Activated CD8-positive, alpha-beta T cell treated with anti-CD3 and anti-CD28 coated beads, Interleukin-2, amount 10 ng/mL, durations not matched to agents 7 days and 5 days (primary cell): ENCODE measurements at regions not wholly inside any gene's neighbourhood (a gene's known extent, or its start where the extent isn't known, plus 50 kb on each side); places are given as distances from the start of the nearest gene placed in this dataset.
"Not testable (repeated sequence)": the region's sequence is repeated elsewhere in the genome, so short reads cannot be mapped to it uniquely, and the experiment has no call there.

Experiments used
- ATAC-seq: fragments of 150-1000 bp; cut with Tn5 transposase; one replicate; pipeline ENCODE4 v1.10.0; 2021; ENCODE audit warnings: moderate library complexity
- CTCF ChIA-PET: fragments of 350-600 bp; sonication (Branson Sonifier 250); formaldehyde crosslinking; loops from one replicate; lab custom pipeline; 2021; ENCODE audit warnings: antibody characterized with exemption; lab: Charles Lee
- POLR2A ChIA-PET: fragments of 350-600 bp; sonication (Branson Sonifier 250); formaldehyde crosslinking; loops from one replicate; lab custom pipeline; 2021; ENCODE audit warnings: antibody characterized with exemption; lab: Charles Lee
- DNase-seq: peaks from one replicate; pipeline ENCODE4 v3.0.0-alpha.2; 2020
- H3K27ac Mint-ChIP-seq: one replicate; pipeline ENCODE4 v1.8.0; 2021; ENCODE audit warnings: mild to moderate bottlenecking, mixed read lengths
- H3K27me3 Mint-ChIP-seq: one replicate; pipeline ENCODE4 v1.8.0; 2021; ENCODE audit warnings: low read depth, mixed read lengths
- H3K36me3 Mint-ChIP-seq: one replicate; pipeline ENCODE4 v1.8.0; 2021; ENCODE audit warnings: low read depth, mixed read lengths
- H3K4me1 Mint-ChIP-seq: one replicate; pipeline ENCODE4 v1.8.0; 2021; ENCODE audit warnings: low read depth, mixed read lengths
- H3K4me3 Mint-ChIP-seq: one replicate; pipeline ENCODE4 v1.8.0; 2021; ENCODE audit warnings: mild to moderate bottlenecking, mixed read lengths
- H3K9me3 Mint-ChIP-seq: one replicate; pipeline ENCODE4 v1.8.0; 2022; ENCODE audit warnings: mixed read lengths; ENCODE audit not compliant: insufficient read depth

GRCh38 chr14:55912344-55912743, 205.9 kb upstream of the PELI2 start:
- H3K9me3 Mint-ChIP-seq = no peaks in the 10 kb centered on the region
- DNase-seq (no peak), ATAC-seq (no peak)
- H3K4me1 Mint-ChIP-seq = no peaks in the 10 kb centered on the region
- no peak overlapping the region for H3K27ac Mint-ChIP-seq
- no peak overlapping the region for H3K4me3 Mint-ChIP-seq
- H3K27me3 Mint-ChIP-seq = peaks cover 13% of the 10 kb centered on the region
- H3K36me3 Mint-ChIP-seq = no peaks in the 10 kb centered on the region
- ChIA-PET CTCF (interaction anchor here (1.3 kb wide), 1 partner anchor 475 kb away, joined by 3 read pairs; no protein-coding TSS in a partner anchor), POLR2A (no interaction called here)

- CTCF ChIA-PET = interaction anchor here (1.3 kb wide), 1 partner anchor 476 kb away, joined by 3 read pairs; no protein-coding TSS in a partner anchor
- H3K27ac Mint-ChIP-seq = no peak overlapping the region
- no peak overlapping the region for H3K4me3 Mint-ChIP-seq
- no peaks in the 10 kb centered on the region for H3K36me3 Mint-ChIP-seq
- DNase-seq (no peak), ATAC-seq (no peak)
- POLR2A ChIA-PET = no interaction called here
- no peaks in the 10 kb centered on the region for H3K4me1 Mint-ChIP-seq
- H3K9me3 Mint-ChIP-seq = no peaks in the 10 kb centered on the region
- peaks cover 13% of the 10 kb centered on the region for H3K27me3 Mint-ChIP-seq
Observed at GRCh38 chr14:55913324-55914025, 204.7 kb upstream of the PELI2 start.

GRCh38 chr14:55914771-55915170, 203.4 kb upstream of the PELI2 start:
- peaks cover 16% of the 10 kb centered on the region for H3K27me3 Mint-ChIP-seq
- H3K27ac Mint-ChIP-seq = no peak overlapping the region
- no peaks in the 10 kb centered on the region for H3K9me3 Mint-ChIP-seq
- H3K4me1 Mint-ChIP-seq = no peaks in the 10 kb centered on the region
- ATAC-seq (no peak), DNase-seq (no peak)
- CTCF ChIA-PET = no interaction called here
- H3K4me3 Mint-ChIP-seq = no peak overlapping the region
- POLR2A ChIA-PET = no interaction called here
- H3K36me3 Mint-ChIP-seq = no peaks in the 10 kb centered on the region

GRCh38 chr14:55915456-55915855, 202.8 kb upstream of the PELI2 start:
- H3K27ac Mint-ChIP-seq = no peak overlapping the region
- ATAC-seq = no peak
- CTCF ChIA-PET = no interaction called here

GRCh38 chr14:55919800-55920199, 198.4 kb upstream of the PELI2 start:
- not testable (repeated sequence) for ATAC-seq, H3K4me3 Mint-ChIP-seq

More at GRCh38 chr14:55915456-55915855, 202.8 kb upstream of the PELI2 start:
- no peak for DNase-seq
- POLR2A ChIA-PET = no interaction called here
- H3K4me3 Mint-ChIP-seq = no peak overlapping the region
- no peaks in the 10 kb centered on the region for H3K4me1 Mint-ChIP-seq
- H3K9me3 Mint-ChIP-seq = no peaks in the 10 kb centered on the region
- peaks cover 14% of the 10 kb centered on the region for H3K27me3 Mint-ChIP-seq
- H3K36me3 Mint-ChIP-seq = no peaks in the 10 kb centered on the region

GRCh38 chr14:55921511-55921910, 196.7 kb upstream of the PELI2 start:
- Mint-ChIP-seq H3K4me1 (no peaks in the 10 kb centered on the region), H3K27me3 (peaks cover 7% of the 10 kb centered on the region), H3K4me3 (no peak overlapping the region), H3K36me3 (no peaks in the 10 kb centered on the region), H3K9me3 (no peaks in the 10 kb centered on the region), H3K27ac (no peak overlapping the region)
- DNase-seq (no peak), ATAC-seq (no peak)
- ChIA-PET POLR2A (no interaction called here), CTCF (no interaction called here)

More at GRCh38 chr14:55919800-55920199, 198.4 kb upstream of the PELI2 start:
- POLR2A ChIA-PET, H3K9me3 Mint-ChIP-seq, DNase-seq, H3K27ac Mint-ChIP-seq, CTCF ChIA-PET, H3K36me3 Mint-ChIP-seq, H3K4me1 Mint-ChIP-seq: not testable (repeated sequence)
- peaks cover 11% of the 10 kb centered on the region for H3K27me3 Mint-ChIP-seq

DNA sequence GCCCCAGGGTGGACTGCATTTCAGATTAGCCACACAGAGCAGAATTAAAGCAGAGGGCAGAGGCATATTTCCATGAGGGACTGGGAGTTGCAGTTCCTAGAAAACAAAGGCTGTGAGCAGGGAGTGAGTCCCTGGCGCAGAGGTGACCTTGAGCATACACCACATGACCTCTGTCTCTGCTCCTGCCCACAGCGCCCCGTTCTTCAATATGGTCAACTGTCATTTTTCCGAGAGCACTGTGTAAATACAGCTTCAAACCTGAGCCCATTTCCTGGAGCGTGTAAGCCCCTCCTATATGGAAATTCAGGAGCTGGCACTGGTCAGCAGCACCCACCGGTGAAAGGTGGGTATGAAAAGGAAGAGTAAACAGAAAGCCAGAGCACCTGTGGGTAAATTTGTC, 192.2 kb upstream of the PELI2 start:
- ATAC-seq (no peak), DNase-seq (no peak)
- Mint-ChIP-seq H3K27ac (no peak overlapping the region), H3K27me3 (peaks cover 8% of the 10 kb centered on the region), H3K9me3 (no peaks in the 10 kb centered on the region), H3K4me1 (no peaks in the 10 kb centered on the region), H3K36me3 (no peaks in the 10 kb centered on the region), H3K4me3 (no peak overlapping the region)
- POLR2A ChIA-PET = no interaction called here
- CTCF ChIA-PET = no interaction called here

GRCh38 chr14:55927028-55927427, 191.2 kb upstream of the PELI2 start:
- POLR2A ChIA-PET = no interaction called here
- Mint-ChIP-seq H3K9me3 (no peaks in the 10 kb centered on the region), H3K4me1 (no peaks in the 10 kb centered on the region), H3K4me3 (no peak overlapping the region), H3K27me3 (peaks cover 13% of the 10 kb centered on the region), H3K27ac (no peak overlapping the region), H3K36me3 (no peaks in the 10 kb centered on the region)
- ATAC-seq = no peak
- no peak for DNase-seq
- CTCF ChIA-PET = no interaction called here

DNA sequence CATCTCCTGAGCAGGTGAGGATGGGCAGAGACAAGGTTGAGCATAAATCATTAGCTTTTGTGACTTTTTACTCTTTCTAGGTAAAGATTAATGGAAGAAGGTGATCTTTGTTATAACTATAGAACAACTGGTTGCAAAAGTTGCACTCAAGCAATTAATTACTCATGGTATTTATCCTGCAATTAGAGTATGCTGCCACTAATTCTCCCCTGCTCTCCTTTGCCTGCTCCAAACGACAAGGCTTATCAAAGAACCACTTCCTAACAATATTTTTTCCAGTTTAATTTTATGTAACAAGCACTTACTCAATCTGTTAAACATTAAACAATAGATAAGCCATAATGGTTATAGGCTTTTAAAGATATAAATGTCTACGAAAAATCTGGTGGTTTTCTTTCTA, 189.9 kb upstream of the PELI2 start:
- ChIA-PET CTCF (no interaction called here), POLR2A (no interaction called here)
- Mint-ChIP-seq H3K4me3 (no peak overlapping the region), H3K9me3 (no peaks in the 10 kb centered on the region), H3K27ac (no peak overlapping the region), H3K27me3 (peaks cover 13% of the 10 kb centered on the region), H3K36me3 (no peaks in the 10 kb centered on the region), H3K4me1 (no peaks in the 10 kb centered on the region)
- no peak for DNase-seq
- no peak for ATAC-seq

GRCh38 chr14:55929136-55929535, 189.1 kb upstream of the PELI2 start:
- ATAC-seq (no peak), DNase-seq (no peak)
- no peaks in the 10 kb centered on the region for H3K9me3 Mint-ChIP-seq
- CTCF ChIA-PET = no interaction called here
- no peak overlapping the region for H3K4me3 Mint-ChIP-seq
- H3K36me3 Mint-ChIP-seq = no peaks in the 10 kb centered on the region
- H3K27ac Mint-ChIP-seq = no peak overlapping the region
- H3K27me3 Mint-ChIP-seq = peaks cover 13% of the 10 kb centered on the region
- H3K4me1 Mint-ChIP-seq = no peaks in the 10 kb centered on the region
- POLR2A ChIA-PET = no interaction called here

- ChIA-PET CTCF (no interaction called here), POLR2A (no interaction called here)
- H3K27ac Mint-ChIP-seq = no peak overlapping the region
- no peak for ATAC-seq
- H3K4me1 Mint-ChIP-seq = no peaks in the 10 kb centered on the region
- H3K36me3 Mint-ChIP-seq = no peaks in the 10 kb centered on the region
- H3K9me3 Mint-ChIP-seq = no peaks in the 10 kb centered on the region
- DNase-seq = no peak
- no peak overlapping the region for H3K4me3 Mint-ChIP-seq
- peaks cover 13% of the 10 kb centered on the region for H3K27me3 Mint-ChIP-seq
Observed at GRCh38 chr14:55930016-55930784, 188.0 kb upstream of the PELI2 start.

DNA sequence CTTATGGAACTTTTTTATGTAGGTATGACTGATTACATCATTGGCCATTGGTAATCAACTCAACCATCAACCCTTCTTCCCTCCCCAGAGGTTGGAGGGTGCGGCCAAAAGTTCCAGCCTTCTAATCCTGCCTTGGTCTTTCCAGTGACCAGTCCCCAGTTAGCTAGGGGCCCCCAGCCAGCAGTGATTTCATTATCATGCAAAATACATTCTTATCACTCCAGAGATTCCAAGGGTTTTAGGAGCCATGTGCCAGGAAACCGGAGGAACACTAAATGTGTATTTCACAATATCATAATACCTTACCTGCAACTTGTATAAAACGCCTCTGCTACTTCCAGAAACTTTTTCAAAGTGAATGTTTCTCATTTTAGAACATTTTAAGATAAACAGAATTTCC, 181.5 kb upstream of the PELI2 start:
- no peaks in the 10 kb centered on the region for H3K9me3 Mint-ChIP-seq
- H3K36me3 Mint-ChIP-seq = no peaks in the 10 kb centered on the region
- peaks cover 5% of the 10 kb centered on the region for H3K27me3 Mint-ChIP-seq
- ChIA-PET POLR2A (no interaction called here), CTCF (no interaction called here)
- H3K4me1 Mint-ChIP-seq = no peaks in the 10 kb centered on the region
- DNase-seq (no peak), ATAC-seq (no peak)
- H3K4me3 Mint-ChIP-seq = no peak overlapping the region
- no peak overlapping the region for H3K27ac Mint-ChIP-seq
